GM12874 (cell line): ENCODE measurements at regions not wholly inside any gene's neighbourhood (a gene's known extent, or its start where the extent isn't known, plus 50 kb on each side); places are given as distances from the start of the nearest gene placed in this dataset.

ENCODE experiments used
- TF ChIP-seq, protein P1 (sequence below): IDR thresholded peaks from 2 replicates; pipeline ENCODE4 v1.5.1; 2011; ENCODE audit warnings: low read depth, mild to moderate bottlenecking, control low read depth, low read length, moderate library complexity; ENCODE audit not compliant: insufficient read depth

DNA sequence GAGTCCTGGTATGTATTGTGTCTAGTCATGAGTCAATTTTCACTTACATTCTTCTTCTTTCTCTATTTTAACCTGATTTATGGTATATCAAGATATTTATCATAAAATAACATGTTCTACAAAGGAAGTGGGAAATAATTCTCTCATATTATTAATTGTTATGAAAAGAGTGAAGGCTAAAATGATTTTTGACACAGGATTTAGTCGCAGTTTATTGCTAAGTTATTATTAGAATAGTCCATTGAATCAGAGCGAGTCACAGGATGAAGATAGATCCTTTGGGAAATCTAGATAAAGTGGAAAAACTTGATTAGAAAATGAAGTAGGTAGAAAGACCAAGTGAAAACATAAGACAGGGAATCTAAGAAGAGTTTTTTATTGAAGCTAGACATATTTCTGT, 184.3 kb upstream of the DGKB start:
- TF ChIP-seq, protein P1, sequence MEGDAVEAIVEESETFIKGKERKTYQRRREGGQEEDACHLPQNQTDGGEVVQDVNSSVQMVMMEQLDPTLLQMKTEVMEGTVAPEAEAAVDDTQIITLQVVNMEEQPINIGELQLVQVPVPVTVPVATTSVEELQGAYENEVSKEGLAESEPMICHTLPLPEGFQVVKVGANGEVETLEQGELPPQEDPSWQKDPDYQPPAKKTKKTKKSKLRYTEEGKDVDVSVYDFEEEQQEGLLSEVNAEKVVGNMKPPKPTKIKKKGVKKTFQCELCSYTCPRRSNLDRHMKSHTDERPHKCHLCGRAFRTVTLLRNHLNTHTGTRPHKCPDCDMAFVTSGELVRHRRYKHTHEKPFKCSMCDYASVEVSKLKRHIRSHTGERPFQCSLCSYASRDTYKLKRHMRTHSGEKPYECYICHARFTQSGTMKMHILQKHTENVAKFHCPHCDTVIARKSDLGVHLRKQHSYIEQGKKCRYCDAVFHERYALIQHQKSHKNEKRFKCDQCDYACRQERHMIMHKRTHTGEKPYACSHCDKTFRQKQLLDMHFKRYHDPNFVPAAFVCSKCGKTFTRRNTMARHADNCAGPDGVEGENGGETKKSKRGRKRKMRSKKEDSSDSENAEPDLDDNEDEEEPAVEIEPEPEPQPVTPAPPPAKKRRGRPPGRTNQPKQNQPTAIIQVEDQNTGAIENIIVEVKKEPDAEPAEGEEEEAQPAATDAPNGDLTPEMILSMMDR: no peak

- TF ChIP-seq, protein P1: no peak
Measured at GRCh38 chr7:15086131-15086611, 183.6 kb upstream of the DGKB start.

GRCh38 chr7:15085366-15085765, 182.8 kb upstream of the DGKB start:
- TF ChIP-seq, protein P1: no peak

GRCh38 chr7:15084368-15084767, 181.8 kb upstream of the DGKB start:
- TF ChIP-seq, protein P1: no peak

- TF ChIP-seq, protein P1: no peak
Measured at GRCh38 chr7:15081891-15082290, 179.3 kb upstream of the DGKB start.

GRCh38 chr7:15073301-15073700, 170.8 kb upstream of the DGKB start:
- TF ChIP-seq, protein P1: no peak

DNA sequence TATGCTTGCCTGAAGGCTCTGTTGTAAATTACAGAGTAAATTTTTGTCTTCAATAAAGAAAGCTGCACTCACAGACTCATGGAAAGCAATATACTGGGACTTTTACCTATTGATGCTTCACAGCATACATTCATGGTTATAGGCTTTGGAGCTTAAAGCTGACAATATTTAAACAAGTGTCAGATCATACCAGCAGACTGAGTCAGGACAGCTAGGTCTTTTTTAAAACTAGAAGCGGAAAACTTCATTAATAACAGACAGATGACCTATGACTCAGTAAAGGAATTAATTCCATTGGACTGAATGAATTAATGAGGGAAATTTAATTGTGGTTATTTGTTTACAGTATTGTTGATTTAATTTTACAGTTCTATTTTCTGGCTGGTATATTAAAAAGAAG, 165.8 kb upstream of the DGKB start:
- TF ChIP-seq, protein P1: no peak
